ENCODE measurements at regions not wholly inside any gene's neighbourhood (a gene's known extent, or its start where the extent isn't known, plus 50 kb on each side); places are given as distances from the start of the nearest gene placed in this dataset.

- DNase-seq = peak in 4 of 5 donors; percentile 58 to 79 (median 77)
- ATAC-seq = peak; percentile 78 to 91 (median 85)
- TF ChIP-seq, protein P1, sequence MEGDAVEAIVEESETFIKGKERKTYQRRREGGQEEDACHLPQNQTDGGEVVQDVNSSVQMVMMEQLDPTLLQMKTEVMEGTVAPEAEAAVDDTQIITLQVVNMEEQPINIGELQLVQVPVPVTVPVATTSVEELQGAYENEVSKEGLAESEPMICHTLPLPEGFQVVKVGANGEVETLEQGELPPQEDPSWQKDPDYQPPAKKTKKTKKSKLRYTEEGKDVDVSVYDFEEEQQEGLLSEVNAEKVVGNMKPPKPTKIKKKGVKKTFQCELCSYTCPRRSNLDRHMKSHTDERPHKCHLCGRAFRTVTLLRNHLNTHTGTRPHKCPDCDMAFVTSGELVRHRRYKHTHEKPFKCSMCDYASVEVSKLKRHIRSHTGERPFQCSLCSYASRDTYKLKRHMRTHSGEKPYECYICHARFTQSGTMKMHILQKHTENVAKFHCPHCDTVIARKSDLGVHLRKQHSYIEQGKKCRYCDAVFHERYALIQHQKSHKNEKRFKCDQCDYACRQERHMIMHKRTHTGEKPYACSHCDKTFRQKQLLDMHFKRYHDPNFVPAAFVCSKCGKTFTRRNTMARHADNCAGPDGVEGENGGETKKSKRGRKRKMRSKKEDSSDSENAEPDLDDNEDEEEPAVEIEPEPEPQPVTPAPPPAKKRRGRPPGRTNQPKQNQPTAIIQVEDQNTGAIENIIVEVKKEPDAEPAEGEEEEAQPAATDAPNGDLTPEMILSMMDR (IDR thresholded peaks at IDR 0.05) = no peak
- TF ChIP-seq POLR2A (IDR thresholded peaks at IDR 0.05) = no peak
- H3K4me1 ChIP-seq = peaks cover 0 to 42% (median 20%) of the 10 kb centered on the region in 12 donors
- no peaks in the 10 kb centered on the region for H3K27me3 ChIP-seq
- no peaks in the 10 kb centered on the region for H3K36me3 ChIP-seq
- 52 to 76% (median 64%) methylated on average over 8 of the region's 8 CpGs for WGBS, 4 donors
- H3K9me3 ChIP-seq = no peaks in the 10 kb centered on the region
- H3K4me3 ChIP-seq = peak overlapping the region in 11 of 12 donors; percentile 4 to 63 (median 46)
- intact Hi-C loops (cut with DNase I) = loop anchor here in 6 of 10 donors (1.0 to 10.0 kb wide), 7 partner anchors 71 to 261 kb away; no protein-coding TSS in a partner anchor
- H3K27ac ChIP-seq = peak overlapping the region; percentile 50 to 94 (median 86)
Measured at GRCh38 chr6:150683320-150683719, 83.6 kb downstream of the PLEKHG1 start.

DNA sequence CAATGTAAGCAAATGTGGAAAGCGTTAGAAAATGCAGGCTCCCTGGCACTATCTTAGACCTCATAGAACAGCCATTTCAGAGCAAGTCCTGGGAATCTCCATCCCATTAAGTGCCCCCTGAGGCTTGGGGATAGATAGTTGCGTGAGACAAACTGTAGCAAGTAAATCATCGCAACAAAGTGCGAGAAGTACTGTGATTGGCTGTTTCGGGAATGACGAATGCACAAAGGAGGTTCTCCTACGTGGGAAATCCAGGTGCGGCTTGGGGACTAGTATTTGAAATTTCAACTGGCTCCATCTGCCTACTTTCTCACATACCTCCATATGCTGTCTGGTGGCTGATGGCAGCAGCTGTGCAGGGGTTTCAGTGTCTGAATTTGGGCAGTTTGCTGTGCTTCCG is 84.5 kb downstream of the PLEKHG1 start:
- intact Hi-C loops (cut with DNase I) = loop anchor here in 6 of 10 donors (2.0 to 10.0 kb wide), 7 partner anchors 72 to 265 kb away; no protein-coding TSS in a partner anchor
- ATAC-seq (no peak), DNase-seq (no peak)
- Histone ChIP-seq H3K4me1 (peaks cover 0 to 47% (median 25%) of the 10 kb centered on the region in 12 donors), H3K4me3 (peak overlapping the region; percentile 4 to 63 (median 46)), H3K27me3 (no peaks in the 10 kb centered on the region), H3K9me3 (no peaks in the 10 kb centered on the region), H3K27ac (peak overlapping the region; percentile 50 to 94 (median 86)), H3K36me3 (no peaks in the 10 kb centered on the region)
- WGBS, 4 donors = 67 to 82% (median 79%) methylated on average over 9 of the region's 9 CpGs
- TF ChIP-seq POLR2A (IDR thresholded peaks at IDR 0.05) = no peak
- TF ChIP-seq, protein P1 (IDR thresholded peaks at IDR 0.05) = no peak

GRCh38 chr6:150684714-150685459 is 85.2 kb downstream of the PLEKHG1 start:
- intact Hi-C loops (cut with DNase I) = loop anchor here in 6 of 10 donors (2.0 to 10.0 kb wide), 8 partner anchors 73 to 266 kb away; no protein-coding TSS in a partner anchor

More at GRCh38 chr6:150684714-150685459, 85.2 kb downstream of the PLEKHG1 start:
- H3K27ac ChIP-seq = peak overlapping the region; percentile 44 to 94 (median 86)
- H3K9me3 ChIP-seq = no peaks in the 10 kb centered on the region
- H3K27me3 ChIP-seq = no peaks in the 10 kb centered on the region
- 68 to 72% (median 71%) methylated on average over 13 of the region's 13 CpGs for WGBS, 4 donors
- H3K4me1 ChIP-seq = peaks cover 0 to 54% (median 26%) of the 10 kb centered on the region in 12 donors
- peak overlapping the region in 9 of 12 donors; percentile 6 to 63 (median 49) for H3K4me3 ChIP-seq
- peak; percentile 25 to 63 (median 42) for ATAC-seq
- DNase-seq = peak in 4 of 5 donors; percentile 52 to 66 (median 56)
- TF ChIP-seq POLR2A (IDR thresholded peaks at IDR 0.05) = no peak
- TF ChIP-seq, protein P1 (IDR thresholded peaks at IDR 0.05) = no peak
- no peaks in the 10 kb centered on the region for H3K36me3 ChIP-seq
